WTC11 (cell line): ENCODE measurements at regions not wholly inside any gene's neighbourhood (a gene's known extent, or its start where the extent isn't known, plus 50 kb on each side); places are given as distances from the start of the nearest gene placed in this dataset.

Experiments
- ATAC-seq: fragments of 200-7000 bp; cut with Tn5 transposase; 2 replicates; pipeline ENCODE4 v1.10.0; 2021; ENCODE audit warnings: mild to moderate bottlenecking, moderate library complexity
- CTCF ChIA-PET: fragments of 300-600 bp; sonication (Branson Sonifier 250); formaldehyde crosslinking; loops from one replicate; lab custom pipeline; 2021; ENCODE audit warnings: antibody characterized with exemption; lab: Charles Lee
- POLR2A ChIA-PET: fragments of 350-600 bp; sonication (Branson Sonifier 250); formaldehyde crosslinking; loops from one replicate; lab custom pipeline; 2021; ENCODE audit warnings: antibody characterized with exemption; lab: Charles Lee
- DNase-seq: peaks from one replicate; pipeline ENCODE4 v3.0.0; 2021; ENCODE audit warnings: low spot score
- H3K27ac Mint-ChIP-seq: 2 replicates; pipeline ENCODE4 v1.8.0; 2021; ENCODE audit warnings: mixed read lengths
- H3K27me3 Mint-ChIP-seq: 2 replicates; pipeline ENCODE4 v1.8.0; 2021; ENCODE audit warnings: low read depth, mild to moderate bottlenecking, moderate library complexity, mixed read lengths
- H3K36me3 Mint-ChIP-seq: 2 replicates; pipeline ENCODE4 v1.8.0; 2021; ENCODE audit warnings: mixed read lengths
- H3K4me1 Mint-ChIP-seq: 2 replicates; pipeline ENCODE4 v1.8.0; 2022; ENCODE audit warnings: mixed read lengths
- H3K4me3 Mint-ChIP-seq: 2 replicates; pipeline ENCODE4 v1.8.0; 2021; ENCODE audit warnings: mild to moderate bottlenecking, moderate library complexity, mixed read lengths
- H3K9me3 Mint-ChIP-seq: 2 replicates; pipeline ENCODE4 v1.8.0; 2021; ENCODE audit warnings: mixed read lengths
- EMX1 ChIP-seq: fragments of 250-450 bp; sonication (Bioruptor Pico); IDR thresholded peaks from 2 replicates; pipeline ENCODE4 v1.8.0; 2021; ENCODE audit warnings: mild to moderate bottlenecking
- ERG ChIP-seq: fragments of 250-450 bp; sonication (Bioruptor Pico); IDR thresholded peaks from 2 replicates; pipeline ENCODE4 v1.8.0; 2021; ENCODE audit warnings: mild to moderate bottlenecking
- FOXK1 ChIP-seq: sonication (generic); formaldehyde crosslinking; IDR thresholded peaks from 2 replicates; pipeline ENCODE4 v1.8.0; 2022; ENCODE audit warnings: mild to moderate bottlenecking, moderate library complexity, missing genetic modification reagents
- IRF1 ChIP-seq: sonication (generic); formaldehyde crosslinking; IDR thresholded peaks from 2 replicates; pipeline ENCODE4 v1.8.0; 2023; ENCODE audit warnings: missing genetic modification reagents
- JAZF1 ChIP-seq: fragments of 250-450 bp; sonication (Bioruptor Pico); IDR thresholded peaks from 2 replicates; pipeline ENCODE4 v1.9.0; 2021; ENCODE audit warnings: moderate library complexity, mild to moderate bottlenecking, inconsistent platforms
- JUN ChIP-seq: sonication (generic); formaldehyde crosslinking; IDR thresholded peaks from 2 replicates; pipeline ENCODE4 v1.8.0; 2023; ENCODE audit warnings: mild to moderate bottlenecking, missing genetic modification reagents
- OVOL2 ChIP-seq: fragments of 250-450 bp; sonication (Bioruptor Pico); IDR thresholded peaks from 2 replicates; pipeline ENCODE4 v1.9.0; 2021; ENCODE audit warnings: mild to moderate bottlenecking, borderline replicate concordance
- RELA ChIP-seq: sonication (generic); formaldehyde crosslinking; IDR thresholded peaks from 2 replicates; pipeline ENCODE4 v1.8.1; 2022; ENCODE audit warnings: missing genetic modification reagents, mild to moderate bottlenecking, borderline replicate concordance
- SMAD4 ChIP-seq: sonication (generic); formaldehyde crosslinking; IDR thresholded peaks from 2 replicates; pipeline ENCODE4 v1.8.0; 2022; ENCODE audit warnings: mild to moderate bottlenecking, missing genetic modification reagents
- SOX15 ChIP-seq: fragments of 250-450 bp; sonication (Bioruptor Pico); IDR thresholded peaks from 2 replicates; pipeline ENCODE4 v1.9.0; 2021; ENCODE audit warnings: mild to moderate bottlenecking
- SP1 ChIP-seq: sonication (generic); formaldehyde crosslinking; conservative IDR thresholded peaks from 2 replicates; pipeline ENCODE4 v1.8.1; 2022; ENCODE audit warnings: missing genetic modification reagents
- ZNF138 ChIP-seq: sonication (generic); formaldehyde crosslinking; conservative IDR thresholded peaks from 2 replicates; pipeline ENCODE4 v1.8.1; 2022; ENCODE audit warnings: mild to moderate bottlenecking, moderate library complexity, missing genetic modification reagents
- ZNF263 ChIP-seq: sonication (generic); formaldehyde crosslinking; IDR thresholded peaks from 2 replicates; pipeline ENCODE4 v1.8.1; 2022; ENCODE audit warnings: low read depth, mild to moderate bottlenecking, moderate library complexity, missing genetic modification reagents
- ZNF281 ChIP-seq: sonication (generic); formaldehyde crosslinking; IDR thresholded peaks from 2 replicates; pipeline ENCODE4 v1.8.0; 2023; ENCODE audit warnings: mild to moderate bottlenecking, missing genetic modification reagents
- ZNF423 ChIP-seq: fragments of 250-450 bp; sonication (Bioruptor Pico); IDR thresholded peaks from 2 replicates; pipeline ENCODE4 v2.1.2; 2022; ENCODE audit warnings: mild to moderate bottlenecking, moderate library complexity
- ZSCAN18 ChIP-seq: fragments of 250-450 bp; sonication (Bioruptor Pico); IDR thresholded peaks from 2 replicates; pipeline ENCODE4 v2.1.2; 2022; ENCODE audit warnings: mild to moderate bottlenecking, moderate library complexity
- TF ChIP-seq, protein P1 (sequence below): fragments of 250-450 bp; sonication (Bioruptor Pico); IDR thresholded peaks from 2 replicates; pipeline ENCODE4 v1.9.0; 2021; ENCODE audit warnings: mild to moderate bottlenecking, borderline replicate concordance
- TF ChIP-seq, protein P2 (sequence below): fragments of 250-450 bp; sonication (Bioruptor Pico); IDR thresholded peaks from 2 replicates; pipeline ENCODE4 v1.9.0; 2021; ENCODE audit warnings: mild to moderate bottlenecking

GRCh38 chr12:90489141-90489540 lies 465.8 kb downstream of the CCER1 start (continued):
- TF ChIP-seq, protein P1, sequence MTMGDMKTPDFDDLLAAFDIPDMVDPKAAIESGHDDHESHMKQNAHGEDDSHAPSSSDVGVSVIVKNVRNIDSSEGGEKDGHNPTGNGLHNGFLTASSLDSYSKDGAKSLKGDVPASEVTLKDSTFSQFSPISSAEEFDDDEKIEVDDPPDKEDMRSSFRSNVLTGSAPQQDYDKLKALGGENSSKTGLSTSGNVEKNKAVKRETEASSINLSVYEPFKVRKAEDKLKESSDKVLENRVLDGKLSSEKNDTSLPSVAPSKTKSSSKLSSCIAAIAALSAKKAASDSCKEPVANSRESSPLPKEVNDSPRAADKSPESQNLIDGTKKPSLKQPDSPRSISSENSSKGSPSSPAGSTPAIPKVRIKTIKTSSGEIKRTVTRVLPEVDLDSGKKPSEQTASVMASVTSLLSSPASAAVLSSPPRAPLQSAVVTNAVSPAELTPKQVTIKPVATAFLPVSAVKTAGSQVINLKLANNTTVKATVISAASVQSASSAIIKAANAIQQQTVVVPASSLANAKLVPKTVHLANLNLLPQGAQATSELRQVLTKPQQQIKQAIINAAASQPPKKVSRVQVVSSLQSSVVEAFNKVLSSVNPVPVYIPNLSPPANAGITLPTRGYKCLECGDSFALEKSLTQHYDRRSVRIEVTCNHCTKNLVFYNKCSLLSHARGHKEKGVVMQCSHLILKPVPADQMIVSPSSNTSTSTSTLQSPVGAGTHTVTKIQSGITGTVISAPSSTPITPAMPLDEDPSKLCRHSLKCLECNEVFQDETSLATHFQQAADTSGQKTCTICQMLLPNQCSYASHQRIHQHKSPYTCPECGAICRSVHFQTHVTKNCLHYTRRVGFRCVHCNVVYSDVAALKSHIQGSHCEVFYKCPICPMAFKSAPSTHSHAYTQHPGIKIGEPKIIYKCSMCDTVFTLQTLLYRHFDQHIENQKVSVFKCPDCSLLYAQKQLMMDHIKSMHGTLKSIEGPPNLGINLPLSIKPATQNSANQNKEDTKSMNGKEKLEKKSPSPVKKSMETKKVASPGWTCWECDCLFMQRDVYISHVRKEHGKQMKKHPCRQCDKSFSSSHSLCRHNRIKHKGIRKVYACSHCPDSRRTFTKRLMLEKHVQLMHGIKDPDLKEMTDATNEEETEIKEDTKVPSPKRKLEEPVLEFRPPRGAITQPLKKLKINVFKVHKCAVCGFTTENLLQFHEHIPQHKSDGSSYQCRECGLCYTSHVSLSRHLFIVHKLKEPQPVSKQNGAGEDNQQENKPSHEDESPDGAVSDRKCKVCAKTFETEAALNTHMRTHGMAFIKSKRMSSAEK (CRISPR knock-in tag) = no peak
- TF ChIP-seq ZNF138 = no peak

DNA sequence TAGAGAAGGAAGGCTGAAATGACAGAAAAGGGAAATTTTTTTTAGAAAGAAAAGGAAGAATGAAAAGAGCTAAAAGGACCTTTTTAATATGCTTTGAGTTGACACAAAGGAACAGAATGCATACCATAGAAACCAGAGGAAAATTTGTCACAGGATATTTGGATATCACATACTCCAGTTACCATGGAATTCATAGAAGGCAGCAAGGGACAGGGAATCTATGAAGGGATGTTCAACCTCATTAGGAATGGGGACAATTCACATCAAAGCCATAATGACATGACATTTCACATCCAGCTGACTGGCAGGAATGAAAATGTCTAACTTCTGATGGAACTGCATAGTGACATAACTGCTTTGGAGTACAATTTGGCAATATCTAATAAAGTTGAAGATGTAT lies 469.4 kb downstream of the CCER1 start:
- Mint-ChIP-seq H3K4me3 (no peak overlapping the region), H3K27ac (no peak overlapping the region), H3K4me1 (peaks cover 8% of the 10 kb centered on the region), H3K27me3 (no peaks in the 10 kb centered on the region), H3K36me3 (peaks cover 18% of the 10 kb centered on the region), H3K9me3 (peaks cover 33% of the 10 kb centered on the region)
- ATAC-seq = no peak
- POLR2A ChIA-PET = no interaction called here
- CTCF ChIA-PET = no interaction called here
- no peak for DNase-seq
- TF ChIP-seq JAZF1 (CRISPR knock-in tag) (no peak), RELA (no peak), OVOL2 (CRISPR knock-in tag) (no peak), SP1 (CRISPR knock-in tag) (no peak), SOX15 (CRISPR knock-in tag) (no peak), SMAD4 (CRISPR knock-in tag) (no peak), ZNF423 (CRISPR knock-in tag) (no peak), EMX1 (CRISPR knock-in tag) (no peak), ZNF281 (CRISPR knock-in tag) (no peak), ZSCAN18 (CRISPR knock-in tag) (no peak), JUN (CRISPR knock-in tag) (no peak), FOXK1 (no peak), ZNF263 (no peak), ZNF138 (no peak), ERG (CRISPR knock-in tag) (no peak), IRF1 (CRISPR knock-in tag) (no peak)
- TF ChIP-seq, protein P1 (CRISPR knock-in tag) = no peak
- TF ChIP-seq, protein P2, sequence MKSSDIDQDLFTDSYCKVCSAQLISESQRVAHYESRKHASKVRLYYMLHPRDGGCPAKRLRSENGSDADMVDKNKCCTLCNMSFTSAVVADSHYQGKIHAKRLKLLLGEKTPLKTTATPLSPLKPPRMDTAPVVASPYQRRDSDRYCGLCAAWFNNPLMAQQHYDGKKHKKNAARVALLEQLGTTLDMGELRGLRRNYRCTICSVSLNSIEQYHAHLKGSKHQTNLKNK (CRISPR knock-in tag) = no peak
